NCI-H2081 (cell line): ENCODE measurements at regions not wholly inside any gene's neighbourhood (a gene's known extent, or its start where the extent isn't known, plus 50 kb on each side); places are given as distances from the start of the nearest gene placed in this dataset.

ENCODE experiments used
- DNase-seq, 2 experiments: peaks; one replicate each; lab custom pipeline; 2025; lab: John Stamatoyannopoulos, UW

- DNase-seq: no peak
Observed at GRCh38 chrX:145631461-145631951, 186.1 kb upstream of the SLITRK2 start.

GRCh38 chrX:145654486-145654885 lies 163.1 kb upstream of the SLITRK2 start:
- DNase-seq: no peak

- DNase-seq: no peak
Observed at GRCh38 chrX:145673841-145674240, 143.8 kb upstream of the SLITRK2 start.

DNA sequence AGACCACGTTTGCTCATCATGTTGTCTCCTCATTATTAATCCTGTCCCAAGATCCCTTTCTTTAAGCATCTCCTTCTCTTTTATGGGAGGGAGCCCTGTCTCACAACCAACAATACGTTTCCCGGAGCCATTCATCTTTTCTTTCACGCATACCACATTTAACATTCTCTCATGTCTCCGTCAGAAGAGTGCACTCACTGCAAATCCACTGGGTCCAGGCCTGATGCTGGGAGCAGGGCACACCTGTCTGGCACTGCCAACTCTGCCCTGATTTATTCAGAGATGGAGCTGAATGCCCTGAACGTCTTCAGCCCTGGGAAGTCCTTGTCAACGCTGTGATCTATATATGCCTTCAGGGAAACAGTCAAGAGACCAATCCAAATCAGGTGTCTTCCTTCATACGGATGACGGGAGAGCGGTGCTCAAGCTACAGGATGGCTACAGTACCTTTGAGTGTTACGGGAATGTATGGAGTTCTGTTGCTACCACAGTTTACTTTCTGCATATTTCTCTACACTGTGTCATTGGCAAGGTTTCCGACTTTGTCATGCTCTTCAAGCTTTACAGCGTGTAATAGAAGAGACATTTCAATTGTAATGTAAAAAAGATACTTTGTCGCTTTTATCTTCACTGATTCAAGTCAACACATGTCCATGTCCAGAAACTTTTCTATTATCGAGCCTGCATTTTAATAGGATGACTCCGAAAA lies 140.4 kb upstream of the SLITRK2 start:
- no peak for DNase-seq

GRCh38 chrX:145682518-145683298 lies 134.9 kb upstream of the SLITRK2 start:
- DNase-seq: no peak

- DNase-seq: no peak
Observed at GRCh38 chrX:145687146-145687545, 130.5 kb upstream of the SLITRK2 start.

DNA sequence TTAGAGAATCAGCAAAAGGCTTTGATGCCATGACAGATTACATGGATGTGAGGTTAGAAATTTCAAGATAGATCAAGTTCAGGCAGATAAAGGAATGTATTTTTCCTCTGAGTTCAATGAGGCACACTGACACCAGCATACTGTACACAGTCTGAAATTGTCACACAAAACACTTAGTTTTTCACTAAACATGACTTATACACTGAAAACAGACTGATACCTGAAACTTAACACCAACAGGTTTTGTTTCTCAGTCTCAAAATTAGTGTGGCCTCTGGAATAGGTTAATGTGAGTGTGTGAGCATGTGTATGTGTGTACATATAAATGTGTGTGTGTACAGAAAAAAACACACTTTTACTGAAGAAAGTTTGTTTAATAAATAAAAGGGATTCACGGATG lies 129.9 kb upstream of the SLITRK2 start:
- DNase-seq: no peak

DNA sequence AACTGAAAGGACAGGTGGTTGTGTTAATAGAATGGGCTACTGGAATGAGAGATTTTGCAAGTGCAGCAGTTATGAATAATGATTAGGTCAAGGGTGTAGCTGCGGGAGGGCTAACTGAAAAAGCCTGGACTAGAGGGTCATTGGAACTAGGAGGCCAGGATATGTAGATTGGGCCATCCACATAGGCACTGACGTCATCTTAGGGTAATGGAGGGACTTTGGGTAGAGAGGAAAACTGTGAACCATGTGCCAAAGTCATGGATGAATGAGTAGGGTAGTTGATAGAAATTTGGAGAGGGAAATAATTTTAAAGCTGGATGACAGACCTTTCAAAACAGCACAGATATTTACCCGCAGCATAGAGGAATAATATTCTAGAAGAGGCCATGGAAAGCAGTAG lies 123.6 kb upstream of the SLITRK2 start:
- no peak for DNase-seq

DNA sequence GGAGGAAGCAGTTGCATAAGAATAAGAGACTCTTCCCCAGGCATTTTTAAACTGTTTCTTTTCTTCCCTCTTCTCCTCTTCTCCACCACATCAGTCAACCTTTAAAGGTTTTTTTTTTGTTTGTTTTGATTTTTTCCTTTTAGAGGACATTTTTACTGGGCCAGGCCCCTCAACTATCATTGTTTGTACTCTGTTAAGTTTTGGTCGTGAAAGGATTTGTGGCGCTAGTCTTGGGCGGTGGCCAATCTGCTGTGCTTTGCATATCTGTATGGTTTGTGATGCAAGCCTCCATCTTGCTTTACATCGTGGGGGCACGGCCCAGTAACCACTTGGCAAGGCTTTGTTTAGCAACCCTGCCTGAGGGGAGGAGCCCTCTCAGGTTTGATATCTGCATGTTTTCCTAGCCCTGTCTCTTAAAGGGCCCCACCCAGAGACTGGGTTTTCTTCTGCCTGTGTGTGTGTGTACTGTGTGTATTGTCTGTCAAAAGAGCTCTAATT lies 101.9 kb upstream of the SLITRK2 start:
- no peak for DNase-seq

DNA sequence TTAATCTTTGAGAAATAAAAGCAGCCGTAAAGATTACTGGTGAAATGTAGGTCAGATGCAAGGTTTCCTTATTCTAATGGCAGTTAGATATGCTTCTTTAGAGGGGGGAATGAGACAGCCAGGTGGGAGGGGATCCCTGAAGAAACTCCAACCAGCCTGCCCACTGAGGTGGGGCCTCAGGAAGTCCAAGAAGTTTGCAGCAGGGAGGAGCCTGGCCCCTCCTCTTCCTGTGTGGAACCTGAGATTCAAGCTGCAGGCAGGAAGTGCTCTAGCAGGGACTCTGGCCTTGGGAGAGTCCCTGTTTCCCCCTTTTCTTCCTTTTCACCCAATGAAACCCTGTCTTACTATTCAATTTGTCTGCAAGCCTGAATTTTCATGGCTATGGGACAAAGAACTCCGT lies 101.4 kb upstream of the SLITRK2 start:
- DNase-seq: no peak

GRCh38 chrX:145727476-145727875 lies 90.2 kb upstream of the SLITRK2 start:
- DNase-seq: no peak

DNA sequence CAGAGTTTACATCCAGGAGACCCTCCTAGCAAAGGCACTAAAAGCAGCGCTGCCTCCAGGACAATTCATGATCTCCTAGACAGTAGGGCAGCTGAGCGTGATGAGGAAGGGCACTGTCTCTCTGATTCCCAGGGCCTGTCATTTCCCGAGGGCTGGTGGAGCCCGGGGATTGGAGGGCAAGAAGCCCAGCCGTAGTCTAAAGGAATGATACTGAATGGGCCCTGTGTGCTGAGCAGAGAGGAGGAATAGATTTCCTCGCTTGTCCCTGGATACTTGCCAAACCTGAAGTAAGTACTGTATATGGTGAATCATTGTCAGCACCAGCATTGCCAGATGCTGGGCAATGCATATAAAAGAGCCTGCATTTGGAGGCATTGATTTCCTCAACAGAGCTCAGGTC lies 88.0 kb upstream of the SLITRK2 start:
- DNase-seq: no peak

DNA sequence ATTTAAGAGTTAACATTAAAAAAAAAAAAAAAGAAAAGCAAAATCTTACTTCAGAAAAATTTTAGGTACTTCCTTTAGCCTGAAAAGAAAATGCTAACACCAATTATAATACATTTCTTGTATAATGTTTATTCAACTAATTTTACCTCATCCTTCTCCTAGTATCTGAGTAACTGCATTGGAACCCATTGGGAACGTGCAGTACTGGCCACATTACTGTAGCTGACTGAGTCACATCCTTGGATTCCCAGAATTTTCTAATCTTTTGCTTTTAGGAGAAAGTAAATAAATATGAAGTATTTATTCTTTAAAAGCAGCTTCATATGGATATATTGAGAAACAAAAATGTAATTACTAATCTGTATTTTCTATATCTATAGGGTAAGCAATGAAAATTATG lies 82.6 kb upstream of the SLITRK2 start:
- no peak for DNase-seq

DNA sequence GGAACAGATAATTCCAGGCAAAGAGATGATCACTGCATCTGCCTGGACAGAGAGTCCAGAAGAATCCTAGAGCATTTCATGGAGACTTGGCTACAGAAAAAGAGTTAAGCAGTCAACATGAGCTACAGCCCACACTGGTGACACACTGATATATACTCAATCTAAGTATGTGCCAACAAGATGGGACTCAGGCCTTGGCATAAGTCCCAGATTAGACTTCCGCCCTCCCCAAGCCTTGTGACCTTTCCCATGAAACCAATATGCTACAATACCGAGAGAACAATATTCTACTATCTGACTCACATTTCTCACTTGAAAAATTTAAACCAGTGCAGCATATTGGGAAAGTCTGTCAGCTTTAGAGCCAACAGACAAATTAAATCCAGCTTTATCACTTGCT lies 65.7 kb upstream of the SLITRK2 start:
- DNase-seq: no peak
